DMS153 treated with DMSO at 0.1 percent for 48 hours (cell line): ENCODE measurements at regions not wholly inside any gene's neighbourhood (a gene's known extent, or its start where the extent isn't known, plus 50 kb on each side); places are given as distances from the start of the nearest gene placed in this dataset.
A peak's percentile ranks its signal among the peaks of the same experiment; 100 is the strongest.

Experiments used
- DNase-seq: peaks from one replicate; lab custom pipeline; 2025; ENCODE audit not compliant: unreplicated experiment; lab: John Stamatoyannopoulos, UW

GRCh38 chr15:37682304-37682703 is 252.1 kb upstream of the TMCO5A start:
- DNase-seq, result no peak

- no peak for DNase-seq
Measured at GRCh38 chr15:37691911-37692310, 242.5 kb upstream of the TMCO5A start.

- DNase-seq, result no peak
Measured at GRCh38 chr15:37693926-37694325, 240.5 kb upstream of the TMCO5A start.

GRCh38 chr15:37695719-37696118 is 238.7 kb upstream of the TMCO5A start:
- no peak for DNase-seq

GRCh38 chr15:37698679-37699078 is 235.8 kb upstream of the TMCO5A start:
- DNase-seq, result no peak

GRCh38 chr15:37701230-37701629 is 233.2 kb upstream of the TMCO5A start:
- DNase-seq, result no peak

- DNase-seq, result peak; percentile 15
Measured at GRCh38 chr15:37709669-37710068, 224.8 kb upstream of the TMCO5A start.

GRCh38 chr15:37715101-37715500 is 219.3 kb upstream of the TMCO5A start:
- no peak for DNase-seq

- DNase-seq, result no peak
Measured at GRCh38 chr15:37720267-37720666, 214.2 kb upstream of the TMCO5A start.

GRCh38 chr15:37731146-37731746 is 203.2 kb upstream of the TMCO5A start:
- DNase-seq, result no peak

GRCh38 chr15:37733628-37734027 is 200.8 kb upstream of the TMCO5A start:
- DNase-seq, result no peak

GRCh38 chr15:37740623-37741141 is 193.8 kb upstream of the TMCO5A start:
- DNase-seq, result no peak

- DNase-seq, result no peak
Measured at GRCh38 chr15:37743826-37744225, 190.6 kb upstream of the TMCO5A start.

- DNase-seq, result no peak
Measured at GRCh38 chr15:37744521-37744920, 189.9 kb upstream of the TMCO5A start.

GRCh38 chr15:37751401-37751800 is 183.0 kb upstream of the TMCO5A start:
- DNase-seq, result no peak

- no peak for DNase-seq
Measured at GRCh38 chr15:37756407-37756806, 178.0 kb upstream of the TMCO5A start.

GRCh38 chr15:37758412-37758811 is 176.0 kb upstream of the TMCO5A start:
- no peak for DNase-seq

- no peak for DNase-seq
Measured at GRCh38 chr15:37764733-37765191, 169.7 kb upstream of the TMCO5A start.

GRCh38 chr15:37765786-37766185 is 168.7 kb upstream of the TMCO5A start:
- DNase-seq, result peak; percentile 10

- no peak for DNase-seq
Measured at GRCh38 chr15:37767841-37768455, 166.5 kb upstream of the TMCO5A start.

- DNase-seq, result no peak
Measured at GRCh38 chr15:37771465-37771864, 163.0 kb upstream of the TMCO5A start.

GRCh38 chr15:37773111-37773860 is 161.2 kb upstream of the TMCO5A start:
- DNase-seq, result no peak
